ENCODE measurements at regions not wholly inside any gene's neighbourhood (a gene's known extent, or its start where the extent isn't known, plus 50 kb on each side); places are given as distances from the start of the nearest gene placed in this dataset.

DNA sequence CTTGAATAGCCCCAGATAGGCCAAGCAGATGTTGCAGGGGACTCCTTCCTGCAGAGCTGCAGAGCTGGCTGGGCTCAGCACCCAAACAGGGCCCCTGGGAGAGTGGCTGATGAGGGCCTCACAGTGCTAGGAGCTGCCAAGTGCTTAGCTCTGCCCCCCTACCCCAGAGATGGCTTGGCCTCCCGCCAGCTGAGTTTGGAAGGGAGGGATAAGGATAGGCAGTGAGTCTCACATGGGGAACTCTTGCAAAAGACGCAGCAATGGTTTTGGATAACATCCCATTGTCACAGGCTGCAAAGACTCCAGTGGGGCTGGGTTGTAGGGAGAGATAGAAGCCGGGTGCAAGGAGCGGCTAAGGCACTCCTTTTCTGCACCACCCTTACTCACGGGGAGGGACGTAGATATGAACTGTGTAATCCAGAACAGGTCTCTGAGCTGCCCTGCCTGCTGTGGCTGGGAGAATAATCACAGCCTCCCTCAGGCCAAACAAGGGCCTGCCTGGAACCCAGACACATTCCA lies 52.9 kb upstream of the MAF start:
- ChIA-PET POLR2A (no interaction called here), CTCF (interaction anchor here (0.6 to 0.7 kb wide), 3 partner anchors 51 to 1769 kb away, joined by 3 read pairs; no protein-coding TSS in a partner anchor)
- no peaks in the 10 kb centered on the region for H3K36me3 ChIP-seq (ENCODE audit: control insufficient read depth, insufficient read depth, low read length)
- TF ChIP-seq, protein P1, sequence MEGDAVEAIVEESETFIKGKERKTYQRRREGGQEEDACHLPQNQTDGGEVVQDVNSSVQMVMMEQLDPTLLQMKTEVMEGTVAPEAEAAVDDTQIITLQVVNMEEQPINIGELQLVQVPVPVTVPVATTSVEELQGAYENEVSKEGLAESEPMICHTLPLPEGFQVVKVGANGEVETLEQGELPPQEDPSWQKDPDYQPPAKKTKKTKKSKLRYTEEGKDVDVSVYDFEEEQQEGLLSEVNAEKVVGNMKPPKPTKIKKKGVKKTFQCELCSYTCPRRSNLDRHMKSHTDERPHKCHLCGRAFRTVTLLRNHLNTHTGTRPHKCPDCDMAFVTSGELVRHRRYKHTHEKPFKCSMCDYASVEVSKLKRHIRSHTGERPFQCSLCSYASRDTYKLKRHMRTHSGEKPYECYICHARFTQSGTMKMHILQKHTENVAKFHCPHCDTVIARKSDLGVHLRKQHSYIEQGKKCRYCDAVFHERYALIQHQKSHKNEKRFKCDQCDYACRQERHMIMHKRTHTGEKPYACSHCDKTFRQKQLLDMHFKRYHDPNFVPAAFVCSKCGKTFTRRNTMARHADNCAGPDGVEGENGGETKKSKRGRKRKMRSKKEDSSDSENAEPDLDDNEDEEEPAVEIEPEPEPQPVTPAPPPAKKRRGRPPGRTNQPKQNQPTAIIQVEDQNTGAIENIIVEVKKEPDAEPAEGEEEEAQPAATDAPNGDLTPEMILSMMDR (IDR thresholded peaks at IDR 0.05; ENCODE audit: insufficient read depth, low read depth, low read length), result no peak
- no peak for DNase-seq (ENCODE audit: low read depth)
- no peaks in the 10 kb centered on the region for H3K27me3 ChIP-seq (ENCODE audit: control insufficient read depth, insufficient read depth, low read length)
- H3K4me3 ChIP-seq (ENCODE audit: low read depth, low read length), result no peak overlapping the region

DNA sequence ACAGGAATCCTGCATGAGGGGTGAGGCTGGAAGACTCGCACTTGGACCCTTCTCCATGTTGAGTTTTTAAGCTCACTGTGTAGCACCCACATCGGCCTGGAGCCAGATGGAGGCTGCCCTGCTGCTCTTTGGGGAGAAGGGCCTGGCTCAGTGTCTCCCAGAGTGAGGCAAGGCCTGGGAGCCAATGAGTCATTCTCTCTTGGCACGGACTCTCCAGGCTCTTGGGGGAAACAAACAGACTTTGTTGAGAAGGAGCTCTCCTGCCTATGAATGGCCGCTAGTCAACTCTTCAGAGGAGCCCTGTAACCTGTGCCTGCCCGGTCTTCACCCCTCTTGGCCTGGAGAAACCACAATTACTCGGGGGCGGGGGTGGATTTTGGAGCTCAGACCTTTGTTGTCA lies 50.8 kb upstream of the MAF start:
- ChIA-PET CTCF (interaction anchor here (0.5 kb wide), 1 partner anchor 49 kb away, joined by 3 read pairs; no protein-coding TSS in a partner anchor), POLR2A (no interaction called here)
- Histone ChIP-seq H3K36me3 (ENCODE audit: control insufficient read depth, insufficient read depth, low read length) (no peaks in the 10 kb centered on the region), H3K27me3 (ENCODE audit: control insufficient read depth, insufficient read depth, low read length) (no peaks in the 10 kb centered on the region), H3K4me3 (ENCODE audit: low read depth, low read length) (no peak overlapping the region)
- TF ChIP-seq, protein P1 (IDR thresholded peaks at IDR 0.05; ENCODE audit: insufficient read depth, low read depth, low read length), result no peak
- no peak for DNase-seq (ENCODE audit: low read depth)

Data from BJ (cell line).